Fibroblast of lung (primary cell): ENCODE measurements at regions not wholly inside any gene's neighbourhood (a gene's known extent, or its start where the extent isn't known, plus 50 kb on each side); places are given as distances from the start of the nearest gene placed in this dataset.

Experiments
- CTCF ChIP-seq, 2 donors: IDR thresholded peaks in 1 of 2; conservative IDR thresholded peaks in 1 of 2; 1 replicate in 1 of 2; 2 replicates in 1 of 2; pipeline ENCODE4 v1.5.1; 2011 to 2012; ENCODE audit warnings: low read length in 2 of 2, control low read depth in 1 of 2, inconsistent platforms in 1 of 2, low read depth in 1 of 2, mild to moderate bottlenecking in 1 of 2
- EZH2 ChIP-seq: IDR thresholded peaks from 2 replicates; pipeline ENCODE4 v1.5.1; 2012; ENCODE audit warnings: low read length, control low read depth, mild to moderate bottlenecking; ENCODE audit errors: missing control alignments

GRCh38 chr2:187194049-187194448, 254.0 kb downstream of the CALCRL start:
- TF ChIP-seq EZH2, result no peak
- TF ChIP-seq CTCF (conservative IDR thresholded peaks at IDR 0.05 in 1 of 2, IDR thresholded peaks at IDR 0.05 in 1 of 2; ENCODE audit: low read depth in 1 of 2, low read length in 2 of 2), result no peak
